ENCODE measurements at regions not wholly inside any gene's neighbourhood (a gene's known extent, or its start where the extent isn't known, plus 50 kb on each side); places are given as distances from the start of the nearest gene placed in this dataset.

DNA sequence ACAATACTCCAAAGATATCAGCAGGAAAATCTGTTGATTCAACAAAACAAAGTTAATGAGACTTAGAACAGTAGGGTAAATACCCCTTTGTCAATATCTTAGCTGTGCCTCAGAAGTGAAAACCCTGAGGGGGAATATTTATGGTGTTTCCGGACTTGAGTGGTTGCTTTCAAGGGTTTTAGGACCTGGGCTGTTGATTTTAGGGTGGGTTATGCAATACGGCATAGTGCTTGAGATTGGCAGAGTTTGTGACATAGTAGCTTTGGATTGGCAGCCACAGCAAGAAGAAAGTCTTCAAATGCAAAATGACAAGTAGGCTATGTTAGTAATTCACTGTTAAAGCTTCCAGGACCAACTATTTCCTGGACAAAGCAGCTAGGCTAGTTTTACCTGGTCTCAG is 826.3 kb upstream of the CDH2 start:
- TF ChIP-seq, protein P1, sequence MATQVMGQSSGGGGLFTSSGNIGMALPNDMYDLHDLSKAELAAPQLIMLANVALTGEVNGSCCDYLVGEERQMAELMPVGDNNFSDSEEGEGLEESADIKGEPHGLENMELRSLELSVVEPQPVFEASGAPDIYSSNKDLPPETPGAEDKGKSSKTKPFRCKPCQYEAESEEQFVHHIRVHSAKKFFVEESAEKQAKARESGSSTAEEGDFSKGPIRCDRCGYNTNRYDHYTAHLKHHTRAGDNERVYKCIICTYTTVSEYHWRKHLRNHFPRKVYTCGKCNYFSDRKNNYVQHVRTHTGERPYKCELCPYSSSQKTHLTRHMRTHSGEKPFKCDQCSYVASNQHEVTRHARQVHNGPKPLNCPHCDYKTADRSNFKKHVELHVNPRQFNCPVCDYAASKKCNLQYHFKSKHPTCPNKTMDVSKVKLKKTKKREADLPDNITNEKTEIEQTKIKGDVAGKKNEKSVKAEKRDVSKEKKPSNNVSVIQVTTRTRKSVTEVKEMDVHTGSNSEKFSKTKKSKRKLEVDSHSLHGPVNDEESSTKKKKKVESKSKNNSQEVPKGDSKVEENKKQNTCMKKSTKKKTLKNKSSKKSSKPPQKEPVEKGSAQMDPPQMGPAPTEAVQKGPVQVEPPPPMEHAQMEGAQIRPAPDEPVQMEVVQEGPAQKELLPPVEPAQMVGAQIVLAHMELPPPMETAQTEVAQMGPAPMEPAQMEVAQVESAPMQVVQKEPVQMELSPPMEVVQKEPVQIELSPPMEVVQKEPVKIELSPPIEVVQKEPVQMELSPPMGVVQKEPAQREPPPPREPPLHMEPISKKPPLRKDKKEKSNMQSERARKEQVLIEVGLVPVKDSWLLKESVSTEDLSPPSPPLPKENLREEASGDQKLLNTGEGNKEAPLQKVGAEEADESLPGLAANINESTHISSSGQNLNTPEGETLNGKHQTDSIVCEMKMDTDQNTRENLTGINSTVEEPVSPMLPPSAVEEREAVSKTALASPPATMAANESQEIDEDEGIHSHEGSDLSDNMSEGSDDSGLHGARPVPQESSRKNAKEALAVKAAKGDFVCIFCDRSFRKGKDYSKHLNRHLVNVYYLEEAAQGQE (IDR thresholded peaks at IDR 0.05; ENCODE audit: insufficient replicate concordance, low read depth): no peak
- TF ChIP-seq, protein P2, sequence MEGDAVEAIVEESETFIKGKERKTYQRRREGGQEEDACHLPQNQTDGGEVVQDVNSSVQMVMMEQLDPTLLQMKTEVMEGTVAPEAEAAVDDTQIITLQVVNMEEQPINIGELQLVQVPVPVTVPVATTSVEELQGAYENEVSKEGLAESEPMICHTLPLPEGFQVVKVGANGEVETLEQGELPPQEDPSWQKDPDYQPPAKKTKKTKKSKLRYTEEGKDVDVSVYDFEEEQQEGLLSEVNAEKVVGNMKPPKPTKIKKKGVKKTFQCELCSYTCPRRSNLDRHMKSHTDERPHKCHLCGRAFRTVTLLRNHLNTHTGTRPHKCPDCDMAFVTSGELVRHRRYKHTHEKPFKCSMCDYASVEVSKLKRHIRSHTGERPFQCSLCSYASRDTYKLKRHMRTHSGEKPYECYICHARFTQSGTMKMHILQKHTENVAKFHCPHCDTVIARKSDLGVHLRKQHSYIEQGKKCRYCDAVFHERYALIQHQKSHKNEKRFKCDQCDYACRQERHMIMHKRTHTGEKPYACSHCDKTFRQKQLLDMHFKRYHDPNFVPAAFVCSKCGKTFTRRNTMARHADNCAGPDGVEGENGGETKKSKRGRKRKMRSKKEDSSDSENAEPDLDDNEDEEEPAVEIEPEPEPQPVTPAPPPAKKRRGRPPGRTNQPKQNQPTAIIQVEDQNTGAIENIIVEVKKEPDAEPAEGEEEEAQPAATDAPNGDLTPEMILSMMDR (IDR thresholded peaks at IDR 0.05; ENCODE audit: insufficient read depth, low read length): no peak
- no peak for TF ChIP-seq SPI1 (IDR thresholded peaks at IDR 0.05; ENCODE audit: borderline replicate concordance, low read depth)
- H3K4me3 ChIP-seq (replicated peaks; ENCODE audit: insufficient read depth, low read length): no peak overlapping the region

DNA sequence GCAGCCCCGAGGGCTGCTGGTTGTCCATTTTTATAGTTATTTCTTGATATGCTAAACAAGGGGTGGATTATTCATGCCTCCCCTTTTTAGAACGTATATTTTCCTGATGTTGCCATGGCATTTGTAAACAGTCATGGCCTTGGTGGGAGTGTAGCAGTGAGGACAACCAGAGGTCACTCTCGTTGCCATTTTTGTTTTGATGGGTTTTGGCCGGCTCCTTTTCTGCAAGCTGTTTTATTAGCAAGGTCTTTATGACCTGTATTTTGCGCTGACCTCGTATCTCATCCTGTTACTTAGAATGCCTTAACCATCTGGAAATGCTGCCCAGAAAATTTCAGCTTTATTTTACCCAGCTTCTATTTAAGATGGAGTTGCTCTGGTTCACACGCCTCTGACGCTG is 825.8 kb upstream of the CDH2 start:
- TF ChIP-seq, protein P1 (IDR thresholded peaks at IDR 0.05; ENCODE audit: insufficient replicate concordance, low read depth): no peak
- TF ChIP-seq SPI1 (IDR thresholded peaks at IDR 0.05; ENCODE audit: borderline replicate concordance, low read depth) (no peak), GABPA (IDR thresholded peaks at IDR 0.05; ENCODE audit: low read depth) (no peak), POLR2AphosphoS5 (IDR thresholded peaks at IDR 0.05; ENCODE audit: low read depth) (no peak)
- TF ChIP-seq, protein P2 (IDR thresholded peaks at IDR 0.05; ENCODE audit: insufficient read depth, low read length): no peak
- no peak for DNase-seq (ENCODE audit: low read depth in 1 of 2, low spot score in 1 of 2)
- H3K27ac ChIP-seq (replicated peaks): no peak overlapping the region
- H3K27me3 ChIP-seq (ENCODE audit: insufficient read depth, poor library complexity, severe bottlenecking): no peaks in the 10 kb centered on the region
- no peak overlapping the region for H3K4me3 ChIP-seq (replicated peaks; ENCODE audit: insufficient read depth, low read length)

More for the DNA sequence above, 826.3 kb upstream of the CDH2 start:
- DNase-seq (ENCODE audit: low read depth in 1 of 2, low spot score in 1 of 2): no peak
- Histone ChIP-seq H3K27me3 (ENCODE audit: insufficient read depth, poor library complexity, severe bottlenecking) (no peaks in the 10 kb centered on the region), H3K27ac (replicated peaks) (no peak overlapping the region)

DNA sequence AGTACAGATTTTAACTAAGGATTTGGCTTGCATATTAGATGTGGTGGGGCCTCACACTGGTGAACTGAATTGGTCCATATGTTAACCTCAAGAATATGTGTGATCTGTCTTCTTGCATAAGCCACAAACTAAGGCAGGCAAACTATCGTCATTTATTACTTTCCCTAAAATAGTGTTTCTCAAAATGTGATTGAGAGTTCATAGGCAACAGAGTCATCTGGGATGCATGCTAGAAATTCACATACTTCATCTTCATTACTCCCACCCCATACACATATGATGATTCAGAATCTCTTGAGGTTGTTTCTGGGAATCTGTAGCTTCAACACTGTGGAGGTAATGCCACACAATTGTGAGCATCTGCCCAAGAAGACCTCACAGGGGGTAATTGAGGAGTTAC is 822.8 kb upstream of the CDH2 start:
- Histone ChIP-seq H3K27me3 (ENCODE audit: insufficient read depth, poor library complexity, severe bottlenecking) (no peaks in the 10 kb centered on the region), H3K27ac (replicated peaks) (no peak overlapping the region), H3K4me3 (replicated peaks; ENCODE audit: insufficient read depth, low read length) (no peak overlapping the region)
- TF ChIP-seq GABPA (IDR thresholded peaks at IDR 0.05; ENCODE audit: low read depth) (no peak), POLR2AphosphoS5 (IDR thresholded peaks at IDR 0.05; ENCODE audit: low read depth) (no peak), SPI1 (IDR thresholded peaks at IDR 0.05; ENCODE audit: borderline replicate concordance, low read depth) (no peak)
- TF ChIP-seq, protein P1 (IDR thresholded peaks at IDR 0.05; ENCODE audit: insufficient replicate concordance, low read depth): no peak
- TF ChIP-seq, protein P2 (IDR thresholded peaks at IDR 0.05; ENCODE audit: insufficient read depth, low read length): no peak
- no peak for DNase-seq (ENCODE audit: low read depth in 1 of 2, low spot score in 1 of 2)
